Left forelimb (tissue), 1 donor: ENCODE measurements at regions not wholly inside any gene's neighbourhood (a gene's known extent, or its start where the extent isn't known, plus 50 kb on each side); places are given as distances from the start of the nearest gene placed in this dataset.
"Not testable (repeated sequence)": the region's sequence is repeated elsewhere in the genome, so short reads cannot be mapped to it uniquely, and the experiment has no call there.

ENCODE experiments used
- DNase-seq: peaks from one replicate; pipeline ENCODE4 v3.0.0-alpha.2; 2018; ENCODE audit warnings: low spot score

- DNase-seq, result no peak
Measured at GRCh38 chr1:234899041-234899729, 229.5 kb downstream of the TOMM20 start.

GRCh38 chr1:234898455-234899033 is 230.1 kb downstream of the TOMM20 start:
- DNase-seq, result no peak

GRCh38 chr1:234897754-234898454 is 230.7 kb downstream of the TOMM20 start:
- DNase-seq, result no peak

- DNase-seq, result no peak
Measured at GRCh38 chr1:234897390-234897749, 231.3 kb downstream of the TOMM20 start.

- no peak for DNase-seq
Measured at GRCh38 chr1:234896477-234897389, 231.9 kb downstream of the TOMM20 start.

GRCh38 chr1:234893725-234894630 is 234.7 kb downstream of the TOMM20 start:
- no peak for DNase-seq

- DNase-seq, result no peak
Measured at GRCh38 chr1:234893359-234893724, 235.3 kb downstream of the TOMM20 start.

GRCh38 chr1:234892642-234893041 is 236.0 kb downstream of the TOMM20 start:
- no peak for DNase-seq

- no peak for DNase-seq
Measured at GRCh38 chr1:234891427-234891826, 237.2 kb downstream of the TOMM20 start.

GRCh38 chr1:234889643-234890042 is 239.0 kb downstream of the TOMM20 start:
- no peak for DNase-seq

- not testable (repeated sequence) for DNase-seq
Measured at GRCh38 chr1:234888247-234888646, 240.4 kb downstream of the TOMM20 start.

- DNase-seq, result no peak
Measured at GRCh38 chr1:234887016-234887900, 241.4 kb downstream of the TOMM20 start.

GRCh38 chr1:234886081-234886984 is 242.3 kb downstream of the TOMM20 start:
- DNase-seq, result no peak

- no peak for DNase-seq
Measured at GRCh38 chr1:234885601-234886000, 243.0 kb downstream of the TOMM20 start.

- no peak for DNase-seq
Measured at GRCh38 chr1:234884701-234885100, 243.9 kb downstream of the TOMM20 start.

GRCh38 chr1:234884006-234884405 is 244.6 kb downstream of the TOMM20 start:
- DNase-seq, result no peak

GRCh38 chr1:234882898-234883297 is 245.7 kb downstream of the TOMM20 start:
- no peak for DNase-seq

- DNase-seq, result no peak
Measured at GRCh38 chr1:234881893-234882771, 246.5 kb downstream of the TOMM20 start.
